Right lobe of liver (tissue), 6 donors: ENCODE measurements at regions not wholly inside any gene's neighbourhood (a gene's known extent, or its start where the extent isn't known, plus 50 kb on each side); places are given as distances from the start of the nearest gene placed in this dataset.

ENCODE experiments used
- ATAC-seq, 4 donors: fragments of 200-7000 bp; cut with Tn5 transposase; one replicate each; pipeline ENCODE4 v1.9.1; 2020; ENCODE audit warnings: mild to moderate bottlenecking in 4 of 4, moderate library complexity in 4 of 4
- DNase-seq, 3 donors: peaks; one replicate each; pipeline ENCODE4 v3.0.0-alpha.2; 2020
- H3K27ac ChIP-seq, 3 donors: fragments of 200-600 bp; one replicate each; pipeline ENCODE4 v1.8.0; 2022
- H3K27me3 ChIP-seq, 2 donors: fragments of 200-600 bp; one replicate each; pipeline ENCODE4 v1.8.0; 2022
- H3K36me3 ChIP-seq, 4 donors: fragments of 200-600 bp; sonication (generic) in 1 of 4; one replicate each; pipeline versions ENCODE4 v1.5.1 to v1.8.0; 2017 to 2022; ENCODE audit warnings: control low read depth in 1 of 4
- H3K4me1 ChIP-seq, 4 donors: fragments of 200-600 bp; sonication (generic) in 1 of 4; one replicate each; pipeline versions ENCODE4 v1.5.1 to v1.8.0; 2017 to 2022; ENCODE audit warnings: control low read depth in 1 of 4
- H3K4me3 ChIP-seq, 3 donors: fragments of 200-600 bp; one replicate each; pipeline ENCODE4 v1.8.0; 2022
- H3K9me3 ChIP-seq, 4 donors: fragments of 200-600 bp; sonication (generic) in 1 of 4; one replicate each; pipeline versions ENCODE4 v1.5.1 to v1.8.0; 2017 to 2022; ENCODE audit warnings: control low read depth in 1 of 4
- POLR2A ChIP-seq: fragments of 450-650 bp; IDR thresholded peaks from one replicate; pipeline ENCODE4 v1.6.1; 2017; ENCODE audit warnings: antibody characterized with exemption, mild to moderate bottlenecking
- WGBS: methylation state at CpG from one replicate; pipeline ENCODE4 v1.1.6; 2018; ENCODE audit warnings: low coverage, low lambda C conversion rate; ENCODE audit not compliant: insufficient coverage; ENCODE audit errors: missing lambda C conversion rate; 5-methylcytosine and 5-hydroxymethylcytosine counted together
- intact Hi-C, 2 donors: fragments of 100-400 bp; cut with DNase I; formaldehyde crosslinking; loops; one replicate each; pipeline versions ENCODE4 v1.11.2 to v1.14.1; 2022
- TF ChIP-seq, protein P1 (sequence below), 4 donors: fragments of 200-600 bp in 3 of 4; fragments of 450-650 bp in 1 of 4; IDR thresholded peaks; one replicate each; pipeline versions ENCODE4 v1.5.1 to v1.8.0; 2016 to 2022; ENCODE audit warnings: antibody characterized with exemption in 4 of 4, mild to moderate bottlenecking in 2 of 4
- donor health status: DM: no; HTN: yes; CAD: no.
- donor health status: DM: no; HTN: no; CAD: no.
- donor health status: DM: no; HTN: no; CAD: no.
- donor health status: DM: no; HTN: yes; CAD: no.
- donor health status: DM: no; HTN: yes; CAD: no.

DNA sequence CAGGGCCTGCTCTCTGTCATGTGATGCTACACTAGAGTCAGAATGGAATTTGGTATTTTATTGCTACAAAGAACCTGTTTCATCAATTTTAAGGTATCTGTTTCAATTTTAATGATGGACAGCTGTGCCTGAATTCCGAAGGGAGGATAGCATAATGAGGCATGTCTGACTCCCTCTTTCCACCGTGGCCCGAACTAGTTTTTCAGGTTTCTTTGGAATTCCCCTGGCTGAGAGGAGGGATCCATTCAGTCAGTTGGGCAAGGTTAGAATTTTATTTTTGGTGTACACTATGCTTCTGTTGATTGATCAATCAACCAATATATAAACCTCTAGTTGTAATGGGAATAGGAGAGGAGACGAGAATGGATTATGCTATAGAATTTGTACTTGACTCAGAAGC, 761.8 kb downstream of the FAM133A start:
- TF ChIP-seq POLR2A: no peak
- TF ChIP-seq, protein P1, sequence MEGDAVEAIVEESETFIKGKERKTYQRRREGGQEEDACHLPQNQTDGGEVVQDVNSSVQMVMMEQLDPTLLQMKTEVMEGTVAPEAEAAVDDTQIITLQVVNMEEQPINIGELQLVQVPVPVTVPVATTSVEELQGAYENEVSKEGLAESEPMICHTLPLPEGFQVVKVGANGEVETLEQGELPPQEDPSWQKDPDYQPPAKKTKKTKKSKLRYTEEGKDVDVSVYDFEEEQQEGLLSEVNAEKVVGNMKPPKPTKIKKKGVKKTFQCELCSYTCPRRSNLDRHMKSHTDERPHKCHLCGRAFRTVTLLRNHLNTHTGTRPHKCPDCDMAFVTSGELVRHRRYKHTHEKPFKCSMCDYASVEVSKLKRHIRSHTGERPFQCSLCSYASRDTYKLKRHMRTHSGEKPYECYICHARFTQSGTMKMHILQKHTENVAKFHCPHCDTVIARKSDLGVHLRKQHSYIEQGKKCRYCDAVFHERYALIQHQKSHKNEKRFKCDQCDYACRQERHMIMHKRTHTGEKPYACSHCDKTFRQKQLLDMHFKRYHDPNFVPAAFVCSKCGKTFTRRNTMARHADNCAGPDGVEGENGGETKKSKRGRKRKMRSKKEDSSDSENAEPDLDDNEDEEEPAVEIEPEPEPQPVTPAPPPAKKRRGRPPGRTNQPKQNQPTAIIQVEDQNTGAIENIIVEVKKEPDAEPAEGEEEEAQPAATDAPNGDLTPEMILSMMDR (IDR thresholded peaks at IDR 0.05): no peak
- Histone ChIP-seq H3K27ac (no peak overlapping the region), H3K36me3 (no peaks in the 10 kb centered on the region), H3K27me3 (peaks cover 0 to 5% of the 10 kb centered on the region in 2 donors), H3K4me1 (no peaks in the 10 kb centered on the region), H3K4me3 (no peak overlapping the region), H3K9me3 (no peaks in the 10 kb centered on the region)
- intact Hi-C loops: no loop called here
- DNase-seq (no peak), ATAC-seq (no peak)
- 39% methylated on average over 4 of the region's 4 CpGs for WGBS

DNA sequence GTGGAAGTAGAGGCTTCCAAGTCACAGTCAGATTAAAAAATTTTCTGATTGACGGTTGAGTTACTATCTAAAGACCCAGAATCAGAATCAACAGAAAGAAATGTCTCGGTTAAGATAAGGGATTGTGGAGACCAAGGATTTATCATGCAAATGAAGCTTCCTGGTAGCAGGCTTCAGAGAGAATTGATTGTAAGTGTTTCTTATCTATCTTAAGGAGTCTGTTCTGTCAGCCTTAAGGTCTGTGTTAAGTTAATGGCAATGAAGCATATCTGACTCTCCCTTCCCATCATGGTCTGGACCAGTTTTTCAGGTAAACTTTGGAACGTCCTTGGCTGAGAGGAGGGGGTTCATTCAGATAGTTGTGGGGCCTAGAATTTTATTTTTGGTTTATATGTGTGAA, 780.2 kb downstream of the FAM133A start:
- H3K27me3 ChIP-seq: no peaks in the 10 kb centered on the region
- TF ChIP-seq, protein P1 (IDR thresholded peaks at IDR 0.05): no peak
- no peak for TF ChIP-seq POLR2A
- intact Hi-C loops: no loop called here
- H3K4me1 ChIP-seq: no peaks in the 10 kb centered on the region
- H3K27ac ChIP-seq: no peak overlapping the region
- ATAC-seq (no peak), DNase-seq (no peak)
- H3K4me3 ChIP-seq: no peak overlapping the region
- H3K9me3 ChIP-seq: no peaks in the 10 kb centered on the region
- 17% methylated on average over 3 of the region's 3 CpGs for WGBS
- no peaks in the 10 kb centered on the region for H3K36me3 ChIP-seq

DNA sequence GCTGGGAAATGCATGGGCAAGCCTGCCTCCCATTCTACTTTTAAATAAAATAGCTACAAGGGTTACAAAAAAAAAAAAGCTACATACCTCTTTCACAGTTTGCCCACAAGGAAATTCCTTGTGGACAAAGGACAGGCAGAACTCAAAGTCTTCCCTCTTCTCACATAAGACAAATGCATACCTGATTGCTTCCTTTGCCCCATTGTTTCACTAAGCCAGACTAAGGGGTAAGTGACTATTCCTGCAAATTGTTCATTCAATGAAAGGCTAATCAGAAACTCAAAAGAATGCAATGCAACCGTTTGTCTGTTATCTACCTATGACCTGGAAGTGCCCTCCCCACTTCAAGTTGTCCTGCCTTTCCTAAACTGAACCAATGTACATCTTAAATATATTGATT, 780.6 kb downstream of the FAM133A start:
- ATAC-seq (no peak), DNase-seq (no peak)
- Histone ChIP-seq H3K9me3 (no peaks in the 10 kb centered on the region), H3K4me1 (no peaks in the 10 kb centered on the region), H3K36me3 (no peaks in the 10 kb centered on the region), H3K27ac (no peak overlapping the region), H3K4me3 (no peak overlapping the region), H3K27me3 (no peaks in the 10 kb centered on the region)
- WGBS: 0% methylated on average over 1 of the region's 1 CpG
- intact Hi-C loops: no loop called here
- TF ChIP-seq, protein P1 (IDR thresholded peaks at IDR 0.05): no peak
- no peak for TF ChIP-seq POLR2A

DNA sequence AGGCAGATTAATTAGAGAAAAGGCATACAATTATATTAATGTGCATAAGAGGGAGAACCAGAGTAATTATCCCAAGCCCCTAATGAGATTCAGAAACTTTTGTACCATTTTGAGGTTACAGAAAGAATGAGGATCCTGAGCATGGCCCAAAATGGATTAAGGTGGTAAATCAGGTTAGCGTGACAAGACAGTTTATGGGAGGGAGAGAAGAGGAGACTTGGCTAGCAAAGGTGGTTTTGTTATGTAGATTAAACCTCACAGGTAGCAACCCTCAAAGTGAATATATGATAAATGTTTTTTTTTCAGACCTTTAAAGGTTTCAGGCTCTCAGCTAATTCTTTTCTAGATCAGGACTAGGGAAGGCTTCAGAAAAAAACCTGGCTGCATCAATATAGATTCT, 781.8 kb downstream of the FAM133A start:
- Histone ChIP-seq H3K36me3 (no peaks in the 10 kb centered on the region), H3K27ac (no peak overlapping the region), H3K27me3 (no peaks in the 10 kb centered on the region), H3K4me1 (no peaks in the 10 kb centered on the region), H3K9me3 (no peaks in the 10 kb centered on the region), H3K4me3 (no peak overlapping the region)
- 13% methylated on average over 1 of the region's 1 CpG for WGBS
- intact Hi-C loops: no loop called here
- TF ChIP-seq, protein P1 (IDR thresholded peaks at IDR 0.05): no peak
- TF ChIP-seq POLR2A: no peak
- ATAC-seq (no peak), DNase-seq (no peak)

DNA sequence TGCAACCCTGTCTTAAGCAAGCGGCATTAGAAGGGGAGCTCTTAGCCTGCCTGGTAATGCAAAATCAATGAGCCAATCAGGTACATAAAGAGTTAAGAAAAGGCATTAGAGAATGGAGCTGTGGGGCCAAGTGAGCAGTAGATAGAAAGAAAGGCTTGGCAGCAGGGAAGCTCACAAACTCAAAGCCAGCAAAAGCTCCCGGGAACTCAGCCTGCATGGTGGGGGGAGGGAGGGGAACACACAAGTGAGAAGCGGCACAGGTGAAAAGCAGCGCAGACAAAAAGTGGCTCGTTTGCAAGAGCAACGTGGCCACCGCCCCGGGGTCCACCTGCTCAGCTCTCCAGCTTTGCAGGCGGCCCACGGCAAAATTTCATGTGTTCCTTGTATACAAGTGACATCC, 818.5 kb downstream of the FAM133A start:
- Histone ChIP-seq H3K27ac (no peak overlapping the region), H3K9me3 (no peaks in the 10 kb centered on the region), H3K36me3 (no peaks in the 10 kb centered on the region), H3K4me3 (no peak overlapping the region), H3K27me3 (no peaks in the 10 kb centered on the region), H3K4me1 (no peaks in the 10 kb centered on the region)
- intact Hi-C loops: no loop called here
- no peak for ATAC-seq
- no peak for DNase-seq
- WGBS: 31% methylated on average over 5 of the region's 10 CpGs
- no peak for TF ChIP-seq POLR2A
- TF ChIP-seq, protein P1 (IDR thresholded peaks at IDR 0.05): no peak
